Peyer's patch (tissue), 4 donors: ENCODE measurements at regions not wholly inside any gene's neighbourhood (a gene's known extent, or its start where the extent isn't known, plus 50 kb on each side); places are given as distances from the start of the nearest gene placed in this dataset.
"Not testable (repeated sequence)": the region's sequence is repeated elsewhere in the genome, so short reads cannot be mapped to it uniquely, and the experiment has no call there.

Source experiments
- DNase-seq, 3 donors: peaks; one replicate each; pipeline ENCODE4 v3.0.0-alpha.2; 2017 to 2019
- H3K27ac ChIP-seq, 4 donors: fragments of 200-600 bp; sonication (generic); one replicate each; pipeline ENCODE4 v1.5.1; 2016 to 2019
- H3K27me3 ChIP-seq, 2 donors: fragments of 200-600 bp; sonication (generic); one replicate each; pipeline ENCODE4 v1.5.1; 2019
- H3K36me3 ChIP-seq, 3 donors: fragments of 200-600 bp; sonication (generic); one replicate each; pipeline ENCODE4 v1.5.1; 2016 to 2019
- H3K4me1 ChIP-seq, 4 donors: fragments of 200-600 bp; sonication (generic); one replicate each; pipeline ENCODE4 v1.5.1; 2016 to 2019
- H3K4me3 ChIP-seq, 4 donors: fragments of 200-600 bp; sonication (generic); 1 replicate in 3 of 4; 2 replicates in 1 of 4; pipeline ENCODE4 v1.5.1; 2016 to 2019; ENCODE audit warnings: mild to moderate bottlenecking in 1 of 4
- H3K9me3 ChIP-seq, 4 donors: fragments of 200-600 bp; sonication (generic); one replicate each; pipeline ENCODE4 v1.5.1; 2016 to 2019; ENCODE audit warnings: mild to moderate bottlenecking in 1 of 4
- CTCF ChIP-seq, 6 experiments: fragments of 450-650 bp in 4 of 6; fragments of 200-600 bp in 2 of 6; sonication (generic) in 1 of 6; IDR thresholded peaks; one replicate each; pipeline ENCODE4 v1.5.1; 2017 to 2019; ENCODE audit warnings: antibody characterized with exemption in 6 of 6, mild to moderate bottlenecking in 3 of 6, moderate library complexity in 1 of 6
- POLR2A ChIP-seq, 2 donors: fragments of 450-650 bp; IDR thresholded peaks; one replicate each; pipeline ENCODE4 v1.5.1; 2017; ENCODE audit warnings: antibody characterized with exemption in 2 of 2, mild to moderate bottlenecking in 2 of 2, moderate library complexity in 2 of 2

- no peaks in the 10 kb centered on the region for H3K9me3 ChIP-seq
- no peak for TF ChIP-seq CTCF (IDR thresholded peaks at IDR 0.05)
- no peaks in the 10 kb centered on the region for H3K36me3 ChIP-seq
- H3K4me3 ChIP-seq, result no peak overlapping the region
- H3K4me1 ChIP-seq, result no peaks in the 10 kb centered on the region
- H3K27me3 ChIP-seq, result no peaks in the 10 kb centered on the region
- H3K27ac ChIP-seq, result no peak overlapping the region
- no peak for DNase-seq
These were observed 287.7 kb downstream of the INSIG2 start for GRCh38 chr2:118375907-118376485.

- DNase-seq, result no peak
- H3K36me3 ChIP-seq, result no peaks in the 10 kb centered on the region
- H3K9me3 ChIP-seq, result no peaks in the 10 kb centered on the region
- H3K4me1 ChIP-seq, result no peaks in the 10 kb centered on the region
- H3K4me3 ChIP-seq, result no peak overlapping the region
- no peaks in the 10 kb centered on the region for H3K27me3 ChIP-seq
- TF ChIP-seq CTCF (IDR thresholded peaks at IDR 0.05), result no peak
- no peak for TF ChIP-seq POLR2A (IDR thresholded peaks at IDR 0.05)
- H3K27ac ChIP-seq, result no peak overlapping the region
These were observed 286.9 kb downstream of the INSIG2 start for GRCh38 chr2:118374974-118375755.

- no peaks in the 10 kb centered on the region for H3K9me3 ChIP-seq
- H3K4me1 ChIP-seq, result no peaks in the 10 kb centered on the region
- no peaks in the 10 kb centered on the region for H3K27me3 ChIP-seq
- no peak for DNase-seq
- no peak overlapping the region for H3K27ac ChIP-seq
- H3K4me3 ChIP-seq, result no peak overlapping the region
- H3K36me3 ChIP-seq, result no peaks in the 10 kb centered on the region
- no peak for TF ChIP-seq CTCF (IDR thresholded peaks at IDR 0.05)
- TF ChIP-seq POLR2A (IDR thresholded peaks at IDR 0.05), result no peak
These were observed 284.9 kb downstream of the INSIG2 start for GRCh38 chr2:118372886-118373830.

- peak in 3 of 6 experiments; percentile 21 to 31 (median 25) for TF ChIP-seq CTCF (IDR thresholded peaks at IDR 0.05)
- TF ChIP-seq POLR2A (IDR thresholded peaks at IDR 0.05), result no peak
- no peak overlapping the region for H3K27ac ChIP-seq
- H3K4me3 ChIP-seq, result no peak overlapping the region
- no peaks in the 10 kb centered on the region for H3K4me1 ChIP-seq
- no peaks in the 10 kb centered on the region for H3K9me3 ChIP-seq
- H3K36me3 ChIP-seq, result no peaks in the 10 kb centered on the region
- no peaks in the 10 kb centered on the region for H3K27me3 ChIP-seq
- no peak for DNase-seq
These were observed 283.2 kb downstream of the INSIG2 start for GRCh38 chr2:118371515-118371914.

- H3K36me3 ChIP-seq, DNase-seq: not testable (repeated sequence)
These were observed 281.2 kb downstream of the INSIG2 start for GRCh38 chr2:118369521-118369920.

GRCh38 chr2:118363604-118364003 lies 275.3 kb downstream of the INSIG2 start:
- Histone ChIP-seq H3K4me3 (no peak overlapping the region), H3K27me3 (no peaks in the 10 kb centered on the region), H3K9me3 (no peaks in the 10 kb centered on the region), H3K4me1 (no peaks in the 10 kb centered on the region), H3K36me3 (no peaks in the 10 kb centered on the region), H3K27ac (no peak overlapping the region)
- no peak for TF ChIP-seq POLR2A (IDR thresholded peaks at IDR 0.05)
- TF ChIP-seq CTCF (IDR thresholded peaks at IDR 0.05), result no peak
- DNase-seq, result no peak

More at GRCh38 chr2:118369521-118369920, 281.2 kb downstream of the INSIG2 start:
- not testable (repeated sequence) for H3K9me3 ChIP-seq, H3K27ac ChIP-seq, H3K4me1 ChIP-seq, H3K4me3 ChIP-seq, H3K27me3 ChIP-seq
